ENCODE measurements at regions not wholly inside any gene's neighbourhood (a gene's known extent, or its start where the extent isn't known, plus 50 kb on each side); places are given as distances from the start of the nearest gene placed in this dataset.

GRCh38 chr10:113980408-113981087 lies 63.1 kb upstream of the ADRB1 start:
- TF ChIP-seq POLR2AphosphoS5 (IDR thresholded peaks at IDR 0.05; ENCODE audit: low read depth, low read length), result no peak
- TF ChIP-seq SIN3A (IDR thresholded peaks at IDR 0.05; ENCODE audit: low read depth), result no peak
- TF ChIP-seq EZH2 (IDR thresholded peaks at IDR 0.05), result no peak
- peak; percentile 88 for TF ChIP-seq YY1 (IDR thresholded peaks at IDR 0.05; ENCODE audit: extremely low read depth, insufficient replicate concordance, low read depth, low read length)
- no peak for TF ChIP-seq ELF1 (IDR thresholded peaks at IDR 0.05; ENCODE audit: borderline replicate concordance, low read depth)
- TF ChIP-seq CTCF (IDR thresholded peaks at IDR 0.05 in 2 of 3, conservative IDR thresholded peaks at IDR 0.05 in 1 of 3; ENCODE audit: borderline replicate concordance in 1 of 3, insufficient read depth in 1 of 3, low read depth in 2 of 3, low read length in 2 of 3), result peak; percentile 23 to 67 (median 61); a peak in 4 of 6 replicates
- TF ChIP-seq ATF3 (IDR thresholded peaks at IDR 0.05), result no peak
- no peak for TF ChIP-seq POLR2A (IDR thresholded peaks at IDR 0.05; ENCODE audit: borderline replicate concordance, extremely low read depth, insufficient read depth, insufficient read length)
- no peak for TF ChIP-seq ZBTB33 (IDR thresholded peaks at IDR 0.05; ENCODE audit: extremely low read depth, insufficient replicate concordance, low read length)
- TF ChIP-seq RAD21 (IDR thresholded peaks at IDR 0.05; ENCODE audit: low read depth), result peak; percentile 55
- no peak for TF ChIP-seq SP1 (IDR thresholded peaks at IDR 0.05; ENCODE audit: low read depth)
- no peak for TF ChIP-seq MAX (IDR thresholded peaks at IDR 0.05)
- no peak for TF ChIP-seq SRF (IDR thresholded peaks at IDR 0.05; ENCODE audit: low read depth)
- TF ChIP-seq ZFX (IDR thresholded peaks at IDR 0.05), result no peak
